ENCODE measurements at regions not wholly inside any gene's neighbourhood (a gene's known extent, or its start where the extent isn't known, plus 50 kb on each side); places are given as distances from the start of the nearest gene placed in this dataset.

DNA sequence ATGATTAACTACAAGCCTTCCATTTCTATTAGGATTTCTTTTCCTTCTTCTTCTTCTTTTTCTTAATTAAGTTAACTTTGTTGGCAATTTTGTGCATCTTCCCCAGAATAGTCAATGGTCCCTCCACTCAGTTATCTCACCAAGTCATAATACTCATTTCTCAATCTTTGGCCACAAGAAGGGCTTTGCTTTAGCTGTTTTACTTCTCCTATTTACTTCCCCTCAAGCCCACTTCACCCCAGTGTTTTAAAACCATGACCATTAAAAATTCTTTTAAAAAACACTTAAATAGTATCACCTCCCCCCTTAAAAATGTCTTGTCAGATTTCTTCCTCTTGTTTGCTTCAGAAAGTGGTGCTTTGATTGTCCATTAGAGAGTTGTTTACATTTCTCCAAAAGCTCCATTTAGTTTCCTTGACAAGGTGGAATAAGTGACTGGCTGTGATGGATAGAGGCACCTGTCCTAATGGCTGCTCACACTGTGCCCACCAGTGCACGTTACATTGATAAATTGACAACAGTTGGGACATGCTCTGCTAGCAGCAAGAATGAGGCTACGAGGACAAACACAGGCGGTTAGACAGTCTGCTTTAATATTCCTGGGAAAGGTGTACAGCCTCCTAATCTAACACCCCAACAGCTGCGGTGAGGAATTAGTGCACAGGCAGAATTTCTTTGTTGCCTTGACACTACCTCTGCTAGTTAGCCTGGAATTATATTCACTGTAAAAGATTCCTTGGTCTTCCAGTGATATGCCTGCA lies 354.7 kb downstream of the LMO4 start:
- TF ChIP-seq, protein P1, sequence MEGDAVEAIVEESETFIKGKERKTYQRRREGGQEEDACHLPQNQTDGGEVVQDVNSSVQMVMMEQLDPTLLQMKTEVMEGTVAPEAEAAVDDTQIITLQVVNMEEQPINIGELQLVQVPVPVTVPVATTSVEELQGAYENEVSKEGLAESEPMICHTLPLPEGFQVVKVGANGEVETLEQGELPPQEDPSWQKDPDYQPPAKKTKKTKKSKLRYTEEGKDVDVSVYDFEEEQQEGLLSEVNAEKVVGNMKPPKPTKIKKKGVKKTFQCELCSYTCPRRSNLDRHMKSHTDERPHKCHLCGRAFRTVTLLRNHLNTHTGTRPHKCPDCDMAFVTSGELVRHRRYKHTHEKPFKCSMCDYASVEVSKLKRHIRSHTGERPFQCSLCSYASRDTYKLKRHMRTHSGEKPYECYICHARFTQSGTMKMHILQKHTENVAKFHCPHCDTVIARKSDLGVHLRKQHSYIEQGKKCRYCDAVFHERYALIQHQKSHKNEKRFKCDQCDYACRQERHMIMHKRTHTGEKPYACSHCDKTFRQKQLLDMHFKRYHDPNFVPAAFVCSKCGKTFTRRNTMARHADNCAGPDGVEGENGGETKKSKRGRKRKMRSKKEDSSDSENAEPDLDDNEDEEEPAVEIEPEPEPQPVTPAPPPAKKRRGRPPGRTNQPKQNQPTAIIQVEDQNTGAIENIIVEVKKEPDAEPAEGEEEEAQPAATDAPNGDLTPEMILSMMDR (IDR thresholded peaks at IDR 0.05; ENCODE audit: low read length) = no peak
- TF ChIP-seq EZH2 (optimal IDR thresholded peaks at IDR 0.05; ENCODE audit: low read depth, low read length) = no peak
